ENCODE measurements at regions not wholly inside any gene's neighbourhood (a gene's known extent, or its start where the extent isn't known, plus 50 kb on each side); places are given as distances from the start of the nearest gene placed in this dataset.

DNA sequence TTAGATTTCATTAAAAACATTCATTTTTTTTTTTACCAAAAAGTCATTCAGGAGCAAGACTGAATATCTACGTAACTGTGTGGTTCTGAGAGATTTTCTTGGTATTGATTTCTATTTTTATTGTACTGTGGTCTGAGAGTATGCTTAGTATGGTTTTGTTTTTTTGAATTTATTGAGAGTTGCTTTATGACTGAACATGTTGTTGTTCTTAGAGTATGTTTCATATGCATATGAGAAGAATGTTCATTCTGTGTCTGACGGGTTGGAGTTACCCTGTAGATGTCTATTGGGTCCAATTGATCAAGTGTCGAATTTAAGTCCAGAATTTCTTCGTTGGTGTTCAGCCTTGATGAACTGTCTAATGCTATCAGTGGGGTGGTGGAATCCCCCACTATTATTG lies 306.0 kb upstream of the KCNJ16 start:
- no peaks in the 10 kb centered on the region for H3K9me3 ChIP-seq
- no peaks in the 10 kb centered on the region for H3K27me3 ChIP-seq
- no peak for ATAC-seq
- intact Hi-C loops (cut with DNase I; ENCODE audit: low total_unique reads), result no loop called here
- H3K36me3 ChIP-seq, result no peaks in the 10 kb centered on the region
- no peak for DNase-seq
- in situ Hi-C loops (cut with MboI; ENCODE audit: low sequenced_read_pairs in 4 of 4), result no loop called here
- peaks cover 0 to 12% of the 10 kb centered on the region in 2 donors for H3K4me1 ChIP-seq
- no peak overlapping the region for H3K27ac ChIP-seq
- H3K4me3 ChIP-seq, result no peak overlapping the region
- TF ChIP-seq POLR2A (IDR thresholded peaks at IDR 0.05), result no peak
- TF ChIP-seq, protein P1, sequence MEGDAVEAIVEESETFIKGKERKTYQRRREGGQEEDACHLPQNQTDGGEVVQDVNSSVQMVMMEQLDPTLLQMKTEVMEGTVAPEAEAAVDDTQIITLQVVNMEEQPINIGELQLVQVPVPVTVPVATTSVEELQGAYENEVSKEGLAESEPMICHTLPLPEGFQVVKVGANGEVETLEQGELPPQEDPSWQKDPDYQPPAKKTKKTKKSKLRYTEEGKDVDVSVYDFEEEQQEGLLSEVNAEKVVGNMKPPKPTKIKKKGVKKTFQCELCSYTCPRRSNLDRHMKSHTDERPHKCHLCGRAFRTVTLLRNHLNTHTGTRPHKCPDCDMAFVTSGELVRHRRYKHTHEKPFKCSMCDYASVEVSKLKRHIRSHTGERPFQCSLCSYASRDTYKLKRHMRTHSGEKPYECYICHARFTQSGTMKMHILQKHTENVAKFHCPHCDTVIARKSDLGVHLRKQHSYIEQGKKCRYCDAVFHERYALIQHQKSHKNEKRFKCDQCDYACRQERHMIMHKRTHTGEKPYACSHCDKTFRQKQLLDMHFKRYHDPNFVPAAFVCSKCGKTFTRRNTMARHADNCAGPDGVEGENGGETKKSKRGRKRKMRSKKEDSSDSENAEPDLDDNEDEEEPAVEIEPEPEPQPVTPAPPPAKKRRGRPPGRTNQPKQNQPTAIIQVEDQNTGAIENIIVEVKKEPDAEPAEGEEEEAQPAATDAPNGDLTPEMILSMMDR (IDR thresholded peaks at IDR 0.05 in 4 of 5, conservative IDR thresholded peaks at IDR 0.05 in 1 of 5), result no peak

DNA sequence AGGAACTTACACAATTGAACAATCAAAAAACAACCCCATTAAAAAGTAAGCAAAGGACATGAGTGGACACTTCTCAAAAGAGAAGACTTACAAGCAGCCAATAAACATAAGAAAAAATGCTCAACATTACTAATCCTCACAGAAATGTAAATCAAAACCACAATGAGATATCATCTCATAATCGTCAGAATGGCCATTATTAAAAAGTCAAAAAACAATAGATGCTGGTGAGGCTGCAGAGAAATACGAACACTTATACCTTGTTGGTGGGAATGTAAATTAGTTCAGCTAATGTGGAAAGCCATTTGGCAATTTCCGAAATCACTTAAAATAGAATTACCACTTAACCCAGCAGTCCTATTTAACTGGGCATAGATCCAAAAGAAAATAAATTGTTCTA lies 301.9 kb upstream of the KCNJ16 start:
- Histone ChIP-seq H3K27ac (no peak overlapping the region), H3K9me3 (no peaks in the 10 kb centered on the region), H3K4me3 (no peak overlapping the region), H3K36me3 (no peaks in the 10 kb centered on the region), H3K4me1 (peaks cover 0 to 12% of the 10 kb centered on the region in 2 donors), H3K27me3 (no peaks in the 10 kb centered on the region)
- ATAC-seq (no peak), DNase-seq (no peak)
- intact Hi-C loops (cut with DNase I; ENCODE audit: low total_unique reads), result loop anchor here (1.0 kb wide), 1 partner anchor 36 kb away; no protein-coding TSS in a partner anchor
- no peak for TF ChIP-seq POLR2A (IDR thresholded peaks at IDR 0.05)
- TF ChIP-seq, protein P1 (IDR thresholded peaks at IDR 0.05 in 4 of 5, conservative IDR thresholded peaks at IDR 0.05 in 1 of 5), result no peak
- in situ Hi-C loops (cut with MboI; ENCODE audit: low sequenced_read_pairs in 4 of 4), result no loop called here

DNA sequence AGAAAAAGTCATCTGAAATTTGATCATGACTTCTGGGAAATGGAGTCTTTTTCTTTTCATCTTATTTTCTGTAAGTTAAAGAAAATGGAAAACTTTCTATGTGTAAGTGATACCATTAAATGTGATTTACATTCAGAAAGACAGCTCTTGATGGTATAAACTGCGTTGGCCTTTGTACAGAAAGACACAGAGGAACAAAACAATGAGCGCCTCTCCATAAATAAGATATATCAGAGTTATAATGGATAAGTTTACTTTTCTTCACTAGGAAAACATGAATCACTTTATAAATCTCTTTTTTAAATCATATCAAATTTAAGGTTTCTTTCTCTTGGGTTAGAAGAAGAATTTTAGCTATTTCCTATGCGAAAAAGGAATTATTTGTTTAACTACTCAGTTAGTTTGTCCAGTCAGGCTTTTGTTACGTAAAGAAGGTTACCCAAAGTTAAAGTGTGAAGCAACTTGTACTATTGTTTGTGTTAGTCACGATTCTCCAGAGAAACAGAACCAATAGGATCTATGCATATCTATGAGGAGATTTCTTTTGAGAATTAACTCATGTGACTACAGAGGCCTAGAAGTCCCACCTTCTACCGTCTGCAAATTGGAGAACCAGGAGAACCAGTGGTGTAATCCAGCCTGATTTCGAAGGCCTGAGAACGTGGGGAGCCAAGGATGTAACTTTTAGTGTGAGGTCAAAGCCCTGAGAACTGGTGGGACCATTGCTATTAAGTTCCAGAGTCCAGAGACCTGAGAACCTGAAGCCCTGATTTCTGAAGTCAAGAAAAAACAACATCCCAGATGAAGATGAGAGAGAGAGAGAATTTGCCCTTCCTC lies 295.4 kb upstream of the KCNJ16 start:
- DNase-seq (no peak), ATAC-seq (no peak)
- Histone ChIP-seq H3K9me3 (no peaks in the 10 kb centered on the region), H3K4me1 (no peaks in the 10 kb centered on the region), H3K36me3 (no peaks in the 10 kb centered on the region), H3K27me3 (no peaks in the 10 kb centered on the region), H3K27ac (no peak overlapping the region), H3K4me3 (no peak overlapping the region)
- TF ChIP-seq, protein P1 (IDR thresholded peaks at IDR 0.05 in 4 of 5, conservative IDR thresholded peaks at IDR 0.05 in 1 of 5), result no peak
- no peak for TF ChIP-seq POLR2A (IDR thresholded peaks at IDR 0.05)
- in situ Hi-C loops (cut with MboI; ENCODE audit: low sequenced_read_pairs in 4 of 4), result no loop called here
- intact Hi-C loops (cut with DNase I; ENCODE audit: low total_unique reads), result no loop called here

DNA sequence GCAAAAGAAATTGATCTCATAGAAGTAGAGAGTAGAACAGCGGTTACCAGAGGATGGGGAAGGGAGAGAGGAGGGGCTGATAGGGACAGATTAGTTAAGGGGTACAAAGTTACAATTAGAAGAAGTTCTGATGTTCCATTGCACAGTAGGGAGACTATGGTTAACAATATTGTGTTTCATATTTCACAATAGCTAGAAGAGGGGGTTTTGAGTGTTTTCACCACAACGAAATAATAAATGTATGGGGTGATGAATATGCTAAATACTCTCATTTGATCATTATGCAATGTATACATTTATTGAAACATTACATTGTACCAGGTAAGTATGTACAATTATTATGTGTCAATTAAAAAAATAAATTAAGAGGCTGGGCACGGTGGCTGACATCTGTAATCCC lies 291.2 kb upstream of the KCNJ16 start:
- intact Hi-C loops (cut with DNase I; ENCODE audit: low total_unique reads) (no loop called here), in situ Hi-C loops (cut with MboI; ENCODE audit: low sequenced_read_pairs in 4 of 4) (no loop called here)
- H3K4me1 ChIP-seq, result no peaks in the 10 kb centered on the region
- H3K9me3 ChIP-seq, result no peaks in the 10 kb centered on the region
- H3K27me3 ChIP-seq, result no peaks in the 10 kb centered on the region
- H3K4me3 ChIP-seq, result no peak overlapping the region
- DNase-seq (no peak), ATAC-seq (no peak)
- H3K27ac ChIP-seq, result no peak overlapping the region
- TF ChIP-seq POLR2A (IDR thresholded peaks at IDR 0.05), result no peak
- TF ChIP-seq, protein P1 (IDR thresholded peaks at IDR 0.05 in 4 of 5, conservative IDR thresholded peaks at IDR 0.05 in 1 of 5), result no peak
- no peaks in the 10 kb centered on the region for H3K36me3 ChIP-seq
